ENCODE measurements at regions not wholly inside any gene's neighbourhood (a gene's known extent, or its start where the extent isn't known, plus 50 kb on each side); places are given as distances from the start of the nearest gene placed in this dataset.
"Not testable (repeated sequence)": the region's sequence is repeated elsewhere in the genome, so short reads cannot be mapped to it uniquely, and the experiment has no call there.

- Histone ChIP-seq H3K27ac (no peak overlapping the region), H3K9me2 (replicated peaks; ENCODE audit: insufficient read depth) (no peaks in the 10 kb centered on the region), H3K4me3 (no peak overlapping the region), H4K20me1 (ENCODE audit: insufficient read depth, poor library complexity, severe bottlenecking) (no peaks in the 10 kb centered on the region), H2AFZ (no peak overlapping the region), H3K9me3 (ENCODE audit: low read depth) (no peaks in the 10 kb centered on the region), H3K27me3 (no peaks in the 10 kb centered on the region), H3K4me2 (no peak overlapping the region), H3K79me2 (no peaks in the 10 kb centered on the region), H3K4me1 (ENCODE audit: insufficient read depth) (no peaks in the 10 kb centered on the region), H3K36me3 (replicated peaks; ENCODE audit: insufficient read depth, low read depth) (no peaks in the 10 kb centered on the region)
- WGBS (ENCODE audit: low lambda C conversion rate, missing lambda C conversion rate) = 75% methylated on average over 6 of the region's 6 CpGs
- no peak for DNase-seq (ENCODE audit: low spot score)
- TF ChIP-seq EZH2phosphoT487 (IDR thresholded peaks at IDR 0.05; ENCODE audit: low read depth, severe bottlenecking, unreplicated experiment) = no peak
- no peak for TF ChIP-seq EZH2 (IDR thresholded peaks at IDR 0.05; ENCODE audit: borderline replicate concordance)
- TF ChIP-seq CTCF (IDR thresholded peaks at IDR 0.05; ENCODE audit: poor library complexity) = no peak
Measured at GRCh38 chr10:121375172-121375571, 223.1 kb downstream of the FGFR2 start.

GRCh38 chr10:121378251-121378801 lies 219.9 kb downstream of the FGFR2 start:
- Histone ChIP-seq H3K27ac (no peak overlapping the region), H3K9me3 (ENCODE audit: low read depth) (no peaks in the 10 kb centered on the region), H3K4me1 (ENCODE audit: insufficient read depth) (no peaks in the 10 kb centered on the region), H3K36me3 (replicated peaks; ENCODE audit: insufficient read depth, low read depth) (no peaks in the 10 kb centered on the region), H3K9me2 (replicated peaks; ENCODE audit: insufficient read depth) (no peaks in the 10 kb centered on the region), H3K79me2 (no peaks in the 10 kb centered on the region), H2AFZ (no peak overlapping the region), H4K20me1 (ENCODE audit: insufficient read depth, poor library complexity, severe bottlenecking) (no peaks in the 10 kb centered on the region), H3K27me3 (no peaks in the 10 kb centered on the region), H3K4me3 (no peak overlapping the region), H3K4me2 (no peak overlapping the region)
- TF ChIP-seq EZH2 (IDR thresholded peaks at IDR 0.05; ENCODE audit: borderline replicate concordance) (no peak), CTCF (IDR thresholded peaks at IDR 0.05; ENCODE audit: poor library complexity) (no peak), EZH2phosphoT487 (IDR thresholded peaks at IDR 0.05; ENCODE audit: low read depth, severe bottlenecking, unreplicated experiment) (no peak)
- no peak for DNase-seq (ENCODE audit: low spot score)
- 80% methylated on average over 6 of the region's 6 CpGs for WGBS (ENCODE audit: low lambda C conversion rate, missing lambda C conversion rate)

GRCh38 chr10:121379013-121379412 lies 219.2 kb downstream of the FGFR2 start:
- Histone ChIP-seq H3K9me3 (ENCODE audit: low read depth) (no peaks in the 10 kb centered on the region), H3K9me2 (replicated peaks; ENCODE audit: insufficient read depth) (no peaks in the 10 kb centered on the region), H3K79me2 (no peaks in the 10 kb centered on the region), H2AFZ (no peak overlapping the region), H3K4me1 (ENCODE audit: insufficient read depth) (no peaks in the 10 kb centered on the region), H3K4me2 (no peak overlapping the region), H4K20me1 (ENCODE audit: insufficient read depth, poor library complexity, severe bottlenecking) (no peaks in the 10 kb centered on the region), H3K4me3 (no peak overlapping the region), H3K27me3 (no peaks in the 10 kb centered on the region), H3K27ac (no peak overlapping the region), H3K36me3 (replicated peaks; ENCODE audit: insufficient read depth, low read depth) (no peaks in the 10 kb centered on the region)
- TF ChIP-seq EZH2 (IDR thresholded peaks at IDR 0.05; ENCODE audit: borderline replicate concordance) = no peak
- TF ChIP-seq CTCF (IDR thresholded peaks at IDR 0.05; ENCODE audit: poor library complexity) = no peak
- no peak for TF ChIP-seq EZH2phosphoT487 (IDR thresholded peaks at IDR 0.05; ENCODE audit: low read depth, severe bottlenecking, unreplicated experiment)
- WGBS (ENCODE audit: low lambda C conversion rate, missing lambda C conversion rate) = 77% methylated on average over 3 of the region's 3 CpGs
- DNase-seq (ENCODE audit: low spot score) = no peak

DNA sequence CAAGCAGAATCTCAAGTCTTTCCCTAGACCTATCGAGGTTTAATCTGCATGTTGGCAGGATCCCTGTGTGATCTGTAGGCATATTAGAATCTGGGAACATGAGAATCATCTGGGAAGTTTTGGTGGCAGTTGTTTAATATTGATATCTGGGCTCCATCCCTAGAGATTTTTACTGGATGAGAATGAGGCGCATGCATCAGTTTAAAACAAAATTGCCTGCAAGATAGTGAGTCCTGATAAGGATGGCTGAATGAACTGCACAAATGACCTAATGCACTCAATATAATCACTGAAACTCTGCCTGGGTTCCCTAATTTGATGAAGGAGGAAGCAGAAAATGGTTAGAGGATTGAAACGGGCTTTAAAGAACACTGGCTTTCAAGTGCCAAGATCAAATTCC lies 218.0 kb downstream of the FGFR2 start:
- no peaks in the 10 kb centered on the region for H3K9me3 ChIP-seq (ENCODE audit: low read depth)
- H3K27ac ChIP-seq = no peak overlapping the region
- no peaks in the 10 kb centered on the region for H3K79me2 ChIP-seq
- TF ChIP-seq EZH2 (IDR thresholded peaks at IDR 0.05; ENCODE audit: borderline replicate concordance) (no peak), EZH2phosphoT487 (IDR thresholded peaks at IDR 0.05; ENCODE audit: low read depth, severe bottlenecking, unreplicated experiment) (no peak), CTCF (IDR thresholded peaks at IDR 0.05; ENCODE audit: poor library complexity) (no peak)
- no peaks in the 10 kb centered on the region for H4K20me1 ChIP-seq (ENCODE audit: insufficient read depth, poor library complexity, severe bottlenecking)
- H3K36me3 ChIP-seq (replicated peaks; ENCODE audit: insufficient read depth, low read depth) = no peaks in the 10 kb centered on the region
- H3K9me2 ChIP-seq (replicated peaks; ENCODE audit: insufficient read depth) = no peaks in the 10 kb centered on the region
- DNase-seq (ENCODE audit: low spot score) = no peak
- WGBS (ENCODE audit: low lambda C conversion rate, missing lambda C conversion rate) = 62% methylated on average over 3 of the region's 3 CpGs
- no peak overlapping the region for H3K4me3 ChIP-seq
- H2AFZ ChIP-seq = no peak overlapping the region
- H3K4me2 ChIP-seq = no peak overlapping the region
- no peaks in the 10 kb centered on the region for H3K4me1 ChIP-seq (ENCODE audit: insufficient read depth)
- H3K27me3 ChIP-seq = no peaks in the 10 kb centered on the region

- not testable (repeated sequence) for H3K4me2 ChIP-seq; DNase-seq (ENCODE audit: low spot score); H3K9me3 ChIP-seq (ENCODE audit: low read depth); H4K20me1 ChIP-seq (ENCODE audit: insufficient read depth, poor library complexity, severe bottlenecking); H3K27ac ChIP-seq; H2AFZ ChIP-seq; H3K9me2 ChIP-seq (replicated peaks; ENCODE audit: insufficient read depth); H3K4me3 ChIP-seq; H3K36me3 ChIP-seq (replicated peaks; ENCODE audit: insufficient read depth, low read depth); H3K27me3 ChIP-seq; H3K79me2 ChIP-seq; H3K4me1 ChIP-seq (ENCODE audit: insufficient read depth)
- over 99% methylated on average over 18 of the region's 33 CpGs for WGBS (ENCODE audit: low lambda C conversion rate, missing lambda C conversion rate)
Measured at GRCh38 chr10:121382029-121382520, 216.2 kb downstream of the FGFR2 start.
